Stimulated activated CD4-positive, alpha-beta T cell treated with anti-CD3 and anti-CD28 coated beads, TNF-alpha, amount 100 ng/mL, for 48 hours (primary cell): ENCODE measurements at regions not wholly inside any gene's neighbourhood (a gene's known extent, or its start where the extent isn't known, plus 50 kb on each side); places are given as distances from the start of the nearest gene placed in this dataset.
"Not testable (repeated sequence)": the region's sequence is repeated elsewhere in the genome, so short reads cannot be mapped to it uniquely, and the experiment has no call there.

Experiments used
- DNase-seq, 3 donors: peaks; one replicate each; pipeline ENCODE4 v3.0.0-alpha.2; 2020; ENCODE audit warnings: low read depth in 3 of 3

DNA sequence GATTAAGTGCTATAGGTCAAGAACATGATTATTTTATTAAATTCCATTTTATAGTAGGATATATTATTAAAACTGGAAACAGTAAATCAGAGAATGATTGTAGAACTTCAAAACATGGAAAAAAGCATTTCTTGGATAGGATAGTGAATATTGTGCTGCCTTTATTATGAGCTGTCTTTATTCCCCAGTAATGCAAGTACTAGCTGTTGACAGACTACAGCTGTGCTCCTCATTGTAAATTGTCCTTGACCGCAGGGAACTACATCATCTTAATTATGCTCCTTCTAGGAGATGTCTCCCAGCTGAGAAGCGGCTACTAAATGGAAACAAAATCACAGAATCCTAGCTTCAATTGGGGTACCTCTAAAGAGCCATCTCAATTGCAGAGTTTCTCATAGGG, 1457.2 kb upstream of the PCDH7 start:
- DNase-seq = no peak

DNA sequence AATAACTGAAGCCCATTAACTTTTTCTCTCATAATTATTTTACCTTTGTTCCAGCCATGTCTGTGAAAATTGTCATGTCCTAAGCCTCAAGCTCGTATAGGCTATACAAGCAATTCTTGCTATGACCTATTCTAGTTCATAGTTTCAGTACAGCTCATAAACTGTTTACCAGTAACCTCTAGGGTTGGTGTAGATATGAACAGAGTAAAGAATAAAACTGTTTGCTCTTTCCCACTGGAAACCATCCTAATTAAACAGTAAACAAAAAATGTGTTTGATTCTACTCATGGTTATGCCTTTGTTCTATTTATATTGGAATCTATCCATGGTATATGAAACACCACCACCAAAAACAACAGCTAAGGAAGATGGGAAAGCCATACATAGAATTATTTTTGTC, 1444.0 kb upstream of the PCDH7 start:
- DNase-seq = no peak

DNA sequence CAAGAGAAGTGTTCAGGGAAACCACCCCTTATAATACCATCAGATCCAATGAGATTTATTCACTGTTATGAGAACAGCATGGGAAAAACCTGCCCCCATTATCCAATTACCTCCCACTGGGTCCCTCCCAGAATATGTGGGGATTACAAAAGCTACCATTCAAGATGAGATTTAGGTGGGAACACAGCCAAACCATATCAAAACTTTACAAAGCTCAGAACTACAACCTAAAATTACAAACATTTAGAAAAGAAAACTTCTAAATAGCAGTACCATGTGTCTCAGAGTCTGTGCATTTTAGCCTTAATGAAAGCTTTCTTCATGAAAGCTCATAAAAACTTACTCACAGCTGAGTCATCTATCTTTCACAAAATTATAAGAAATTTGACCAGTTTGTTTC, 1442.8 kb upstream of the PCDH7 start:
- no peak for DNase-seq

DNA sequence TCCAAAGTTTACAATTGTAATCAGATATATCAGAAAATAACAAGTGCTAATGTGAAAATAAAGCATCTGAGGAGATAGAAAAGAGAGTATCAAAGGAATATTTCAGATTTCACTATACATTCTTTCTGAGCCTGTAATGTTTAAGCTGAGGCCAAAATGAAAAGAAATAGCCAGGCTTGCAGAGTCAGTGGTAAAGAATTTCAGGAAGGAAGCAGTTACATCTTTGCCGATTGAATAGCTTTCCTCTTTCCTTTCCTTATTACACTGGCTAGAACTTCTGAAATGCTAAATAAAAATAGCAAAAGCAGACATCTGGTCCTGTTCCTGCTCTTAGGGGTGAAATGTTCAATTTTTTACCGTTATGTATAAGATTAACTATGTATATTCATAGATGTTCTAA, 1441.6 kb upstream of the PCDH7 start:
- DNase-seq = no peak

DNA sequence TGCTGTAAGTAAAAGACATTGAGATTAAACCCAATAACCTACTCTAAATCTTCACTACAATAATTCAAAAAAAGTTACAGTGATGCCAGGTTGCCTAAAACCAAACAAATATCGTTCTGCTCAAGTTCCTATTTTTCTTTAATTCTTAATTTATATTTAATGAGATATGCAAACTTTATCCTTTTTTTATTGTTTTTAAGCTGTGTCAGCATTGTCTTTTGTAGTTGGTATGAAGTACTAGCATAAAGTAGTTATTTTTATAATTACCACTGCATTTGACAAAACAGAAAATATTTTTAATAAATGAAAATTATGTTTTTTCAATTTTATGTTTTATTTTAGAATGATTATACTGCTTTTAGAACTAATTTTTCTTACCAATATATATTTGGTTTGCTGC, 1431.1 kb upstream of the PCDH7 start:
- DNase-seq = no peak

DNA sequence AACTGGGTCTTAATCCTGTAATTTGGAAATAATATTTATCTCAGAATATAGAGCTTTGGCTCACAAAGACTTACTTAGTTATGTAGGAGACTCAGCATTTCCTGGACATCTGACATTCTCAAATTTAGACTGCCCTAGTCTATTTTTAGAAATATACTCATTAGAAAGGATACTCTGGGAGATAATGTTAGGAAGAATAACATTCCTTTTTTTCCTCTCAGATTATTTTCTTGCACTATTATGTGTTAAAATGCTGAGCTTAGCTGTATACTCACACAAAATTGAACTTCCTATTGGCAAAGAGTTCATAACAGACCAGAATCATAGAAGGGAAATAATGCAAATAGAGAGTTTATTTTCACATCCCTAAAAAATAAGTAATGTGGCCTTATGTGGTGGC, 1424.9 kb upstream of the PCDH7 start:
- DNase-seq = no peak

DNA sequence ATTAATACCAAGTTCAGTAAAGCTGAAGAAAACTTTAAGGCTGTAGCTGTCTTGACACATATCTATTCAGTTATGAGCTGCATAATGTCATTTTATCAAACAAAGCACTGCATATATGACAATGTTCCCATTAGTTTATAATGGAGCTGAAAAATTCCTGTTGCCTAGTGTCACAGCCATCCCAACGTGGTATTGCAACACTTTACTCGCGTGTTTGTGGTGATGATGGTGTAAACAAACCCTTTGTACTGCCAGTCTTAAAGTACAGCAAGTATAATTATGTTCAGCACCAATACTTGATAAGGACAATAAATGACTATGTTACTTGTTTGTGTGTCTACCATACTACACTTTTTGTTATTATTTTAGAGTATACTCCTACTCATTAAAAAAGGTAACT, 1415.6 kb upstream of the PCDH7 start:
- DNase-seq = no peak

DNA sequence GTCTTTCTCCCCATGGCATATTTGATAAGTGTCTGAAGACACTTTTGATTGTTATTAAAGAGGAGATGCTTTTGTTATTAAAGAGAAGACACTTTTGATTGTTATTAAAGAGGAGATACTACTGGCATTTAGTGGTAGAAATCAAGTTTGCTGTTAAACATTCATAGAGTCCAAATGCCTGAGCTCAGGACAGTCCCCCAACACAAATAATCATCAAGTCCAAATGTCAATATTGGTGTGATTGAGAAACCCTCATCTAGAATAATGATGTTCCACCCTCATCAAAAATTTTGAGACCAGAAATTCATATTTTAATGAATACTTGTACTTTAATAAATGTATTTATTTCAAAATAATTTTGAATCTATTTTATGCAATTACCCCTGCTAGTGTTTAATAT, 1412.9 kb upstream of the PCDH7 start:
- DNase-seq = no peak

DNA sequence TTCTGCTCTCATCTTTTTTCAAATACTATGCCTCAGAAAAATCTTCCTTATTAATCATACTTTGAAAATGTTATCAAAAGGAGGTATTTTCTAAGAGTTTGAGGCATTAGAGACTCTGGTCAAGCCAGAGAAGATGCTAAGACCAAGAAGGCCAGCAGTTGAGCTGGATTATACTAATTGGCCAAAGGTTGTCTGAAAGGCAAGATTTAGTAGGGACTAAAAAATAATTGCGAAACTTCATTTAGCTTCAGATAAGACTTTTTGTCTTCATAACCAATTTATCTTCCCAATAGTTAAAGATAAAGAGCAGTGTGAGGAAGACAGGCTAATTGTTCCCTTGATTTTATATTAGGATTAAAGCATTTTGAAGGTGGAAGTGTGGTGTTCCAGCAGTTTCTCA, 1412.4 kb upstream of the PCDH7 start:
- no peak for DNase-seq

DNA sequence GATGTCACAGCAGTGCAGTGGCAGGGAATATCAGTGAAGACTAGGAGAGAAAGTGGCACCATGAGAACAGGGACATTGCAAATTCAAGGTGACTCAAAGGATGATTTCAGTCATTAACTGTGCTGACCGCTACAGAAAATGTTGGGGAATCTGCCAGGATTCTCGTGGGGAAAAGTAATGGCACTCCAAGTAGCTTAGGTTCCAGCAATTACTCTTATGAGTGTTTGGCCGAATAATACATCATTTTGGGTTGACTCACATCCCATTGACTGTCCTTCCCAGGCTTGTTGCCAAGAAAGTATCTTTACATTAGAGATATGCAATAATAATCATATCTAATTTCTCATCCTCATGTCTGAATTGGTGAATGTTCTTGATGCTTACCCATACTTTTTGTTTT, 1411.1 kb upstream of the PCDH7 start:
- DNase-seq = no peak

DNA sequence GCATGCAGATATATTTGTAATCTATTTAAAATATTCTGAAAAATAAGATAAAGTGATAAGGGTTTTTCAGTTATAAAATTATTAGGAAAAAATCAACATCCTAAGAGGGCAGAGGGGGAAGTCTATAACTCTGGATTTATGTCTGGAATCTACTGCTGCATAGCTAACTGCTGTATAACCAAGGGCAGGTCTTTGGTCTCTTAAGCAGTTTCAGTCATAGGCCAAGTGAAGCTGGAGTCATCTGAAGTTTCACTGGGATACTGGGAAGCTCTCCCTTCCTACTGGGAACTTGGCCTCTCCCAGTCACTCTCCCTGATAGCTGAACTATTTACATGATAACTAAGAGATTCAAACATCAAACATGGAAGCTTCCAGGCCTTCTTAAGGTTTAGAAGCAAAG, 1409.9 kb upstream of the PCDH7 start:
- DNase-seq = no peak

DNA sequence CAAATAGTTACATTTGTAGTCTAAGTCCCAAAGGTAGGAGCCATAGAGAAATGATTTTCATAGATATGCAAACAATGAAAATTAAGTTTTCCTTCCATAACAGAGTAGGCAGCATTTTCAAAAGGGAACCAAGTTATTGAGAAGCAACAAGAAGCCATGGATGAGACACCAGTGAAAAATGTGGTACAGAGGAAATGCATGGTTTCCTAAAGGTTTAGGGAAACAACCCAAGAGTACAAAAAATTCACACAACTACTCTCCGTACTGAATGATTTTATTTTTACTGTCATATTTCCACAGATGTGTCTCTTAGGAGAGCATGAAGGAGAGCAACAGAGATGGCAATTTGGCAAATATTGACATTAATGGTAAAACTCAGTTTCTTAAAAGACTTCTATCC, 1408.9 kb upstream of the PCDH7 start:
- DNase-seq = no peak

DNA sequence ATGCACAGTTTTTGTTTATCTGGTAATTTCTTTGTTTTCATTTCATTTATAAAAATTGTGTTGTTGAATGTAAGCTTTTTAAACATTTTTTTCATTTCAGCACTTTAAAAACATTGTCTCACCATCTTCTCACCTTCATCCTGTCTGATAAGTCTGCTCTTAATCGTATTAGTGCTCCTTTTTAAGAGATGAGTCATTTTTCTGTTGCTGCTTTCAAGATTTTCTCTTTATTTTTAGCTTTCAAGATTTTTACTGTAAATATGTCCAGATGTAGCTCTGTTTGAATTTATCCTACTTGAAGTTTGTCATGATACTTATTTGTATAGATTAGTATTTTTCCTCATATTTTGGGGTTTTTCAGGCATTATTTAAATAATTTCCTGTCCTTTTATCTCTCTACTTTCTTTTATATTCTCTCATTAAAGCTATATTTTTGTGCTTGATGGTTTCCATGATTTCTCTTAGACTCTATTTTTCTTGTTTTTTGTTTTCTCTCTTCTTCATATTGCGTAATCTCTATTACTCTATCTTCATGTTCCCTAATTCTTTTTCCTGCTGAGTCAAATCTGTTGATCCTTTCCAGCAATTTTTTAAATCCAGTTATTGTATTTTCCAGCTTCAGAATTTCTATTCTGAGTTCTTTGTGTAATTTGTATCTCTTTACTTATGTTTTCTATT, 1400.4 kb upstream of the PCDH7 start:
- no peak for DNase-seq

DNA sequence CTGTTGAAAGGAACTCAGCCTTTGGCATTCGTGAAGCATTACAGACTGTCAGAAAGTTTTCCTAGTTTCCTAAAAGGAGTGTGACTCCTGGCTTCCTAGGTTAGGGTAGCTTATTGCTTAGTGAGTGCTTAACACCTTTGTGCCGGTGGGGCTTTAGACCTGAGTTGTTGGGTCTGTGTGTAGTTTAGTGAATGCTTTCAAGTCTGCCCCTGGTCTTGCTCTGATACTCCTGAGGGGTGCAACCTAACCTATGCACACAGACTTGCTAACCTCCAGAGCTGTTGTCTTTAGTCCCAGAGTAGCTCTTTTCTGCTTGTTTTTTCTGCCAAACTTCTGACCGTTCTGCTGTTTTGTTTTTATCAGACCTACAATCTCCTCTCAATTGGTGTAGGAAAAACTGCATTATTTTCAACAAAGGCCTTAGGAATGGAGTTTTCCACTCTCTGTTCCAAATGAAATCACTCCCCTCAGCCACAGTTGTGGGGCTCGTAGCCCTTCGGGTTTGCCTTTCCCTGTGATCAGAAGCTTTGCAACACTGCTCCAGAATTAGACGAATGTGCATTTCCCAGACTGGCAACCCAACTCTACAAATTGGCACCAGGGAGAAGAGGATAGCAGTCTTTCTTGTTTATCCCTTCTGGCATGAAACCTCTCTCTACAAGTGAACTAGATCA, 1399.1 kb upstream of the PCDH7 start:
- DNase-seq = no peak

DNA sequence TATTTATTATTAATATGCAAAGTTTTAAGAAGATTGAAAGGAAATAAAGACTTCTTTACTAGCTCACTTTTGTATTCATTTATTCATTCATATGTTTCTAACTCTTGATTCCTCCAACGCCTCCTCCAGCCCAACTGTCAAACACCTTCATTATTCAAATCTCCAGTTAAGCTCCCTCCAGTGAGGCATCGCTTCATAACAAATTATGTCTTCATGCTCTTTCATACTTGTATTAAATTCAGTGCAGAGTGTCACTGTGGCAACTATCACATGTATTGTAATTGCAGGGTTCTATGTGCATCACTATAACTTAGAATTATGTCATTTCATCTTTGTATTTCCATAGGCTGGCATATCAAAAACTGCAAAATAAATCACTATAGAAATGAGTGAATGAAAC, 1394.2 kb upstream of the PCDH7 start:
- DNase-seq = no peak

DNA sequence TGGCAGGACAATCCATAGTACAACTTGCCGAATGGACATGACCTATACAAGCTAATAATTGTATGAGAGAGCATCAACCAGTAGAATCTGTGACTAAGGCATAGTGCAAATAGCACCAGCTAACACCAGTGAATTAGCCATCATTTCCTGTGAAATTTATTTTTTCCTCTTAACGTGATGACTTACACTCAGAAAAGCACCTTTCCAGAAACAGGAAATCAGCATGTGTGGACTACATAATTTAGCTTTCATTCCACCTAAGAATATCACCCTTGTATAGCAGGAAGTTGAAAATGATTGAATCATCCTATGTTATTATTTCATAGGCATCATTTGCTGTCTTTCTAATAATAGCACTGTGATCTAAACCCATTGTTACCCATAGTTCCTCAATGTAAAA, 1393.4 kb upstream of the PCDH7 start:
- no peak for DNase-seq

DNA sequence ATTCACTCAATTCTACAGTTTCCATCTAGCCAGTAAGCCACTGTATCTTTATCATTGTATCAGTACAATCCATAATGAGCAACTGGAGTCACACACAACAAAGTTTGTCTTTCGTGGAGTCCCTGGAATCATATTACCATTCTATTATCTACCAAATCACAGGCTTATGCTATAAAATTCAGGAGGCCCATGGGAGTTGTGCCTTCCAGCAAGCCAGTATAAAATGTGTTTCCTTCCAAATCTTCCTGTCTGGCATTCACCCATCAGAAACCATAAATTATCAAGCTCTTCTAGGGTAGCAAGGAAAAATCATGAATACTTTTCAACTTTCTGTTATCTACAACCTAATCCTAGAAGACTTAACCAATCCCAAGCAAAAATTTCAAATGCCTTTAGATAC, 1383.3 kb upstream of the PCDH7 start:
- DNase-seq = no peak

DNA sequence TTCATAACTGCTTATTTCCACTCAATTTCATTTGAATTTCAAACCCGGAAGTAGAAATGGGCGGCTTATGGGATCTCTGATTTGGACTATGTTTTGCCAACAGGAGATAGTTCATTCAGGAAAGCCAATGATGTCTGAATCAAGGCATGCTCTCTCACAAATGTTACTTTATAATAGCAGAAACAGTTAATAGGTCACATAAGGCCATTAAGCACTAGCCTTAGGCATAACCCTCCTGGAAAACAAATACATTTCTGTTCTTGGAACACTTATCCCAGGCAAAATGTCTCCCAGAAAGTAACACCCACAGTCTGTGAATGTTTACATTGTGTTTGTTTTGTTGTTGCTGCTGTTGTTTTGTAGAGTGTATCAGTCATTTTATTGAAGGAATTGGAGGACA, 1347.2 kb upstream of the PCDH7 start:
- DNase-seq = no peak

DNA sequence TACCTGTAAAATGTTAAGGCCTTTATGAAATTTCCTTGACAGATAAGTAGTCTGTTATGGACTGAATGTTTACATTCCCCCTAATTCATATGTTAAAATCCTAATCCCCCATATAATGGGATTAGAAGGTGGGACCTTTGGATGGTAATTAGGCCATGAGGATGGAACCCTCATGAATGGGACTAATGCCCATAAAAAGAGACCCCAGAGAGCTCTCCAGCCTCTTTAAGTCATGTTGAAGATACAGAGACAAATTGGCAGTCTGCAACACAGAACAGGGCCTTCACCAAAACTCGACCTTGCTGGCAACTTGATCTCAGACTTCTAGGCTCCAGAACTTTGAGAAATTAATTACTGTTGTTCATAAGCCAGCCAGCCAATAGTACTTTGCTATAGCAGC, 1344.5 kb upstream of the PCDH7 start:
- DNase-seq = no peak

DNA sequence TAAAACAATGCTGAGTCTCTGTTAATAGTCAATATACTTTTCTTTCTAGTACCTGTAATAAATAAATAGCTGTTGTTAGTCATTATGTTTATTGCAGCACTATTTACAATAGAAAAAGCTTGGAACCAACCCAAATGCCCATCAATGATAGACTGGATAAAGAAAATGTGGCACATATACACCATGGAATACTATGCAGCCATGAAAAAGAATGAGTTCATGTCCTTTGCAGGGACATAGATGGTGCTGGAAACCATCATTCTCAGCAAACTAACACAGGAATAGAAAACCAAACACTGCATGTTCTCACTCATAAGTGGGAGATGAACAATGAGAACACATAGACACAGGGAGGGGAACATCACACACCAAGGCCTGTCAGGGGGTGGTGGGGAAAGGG, 1341.9 kb upstream of the PCDH7 start:
- not testable (repeated sequence) for DNase-seq

DNA sequence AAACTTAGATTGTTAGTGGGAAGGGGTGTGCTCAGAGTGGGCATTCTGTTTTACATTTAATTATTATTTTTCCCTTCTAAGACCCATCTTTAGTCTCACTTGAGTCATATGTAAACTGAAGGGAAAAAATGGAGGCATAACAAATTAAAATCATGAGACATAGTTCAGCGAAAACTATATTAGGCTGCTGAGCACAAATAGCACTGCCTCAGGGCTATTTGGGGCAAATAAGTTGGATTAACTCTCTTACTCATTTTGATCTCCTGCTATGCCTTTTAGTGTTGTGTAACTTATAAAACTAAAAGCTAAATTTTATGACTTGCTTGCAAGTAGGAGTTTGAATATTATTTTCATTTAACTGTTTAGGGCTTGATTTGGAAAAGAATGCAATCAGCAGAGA, 1329.2 kb upstream of the PCDH7 start:
- DNase-seq = no peak

DNA sequence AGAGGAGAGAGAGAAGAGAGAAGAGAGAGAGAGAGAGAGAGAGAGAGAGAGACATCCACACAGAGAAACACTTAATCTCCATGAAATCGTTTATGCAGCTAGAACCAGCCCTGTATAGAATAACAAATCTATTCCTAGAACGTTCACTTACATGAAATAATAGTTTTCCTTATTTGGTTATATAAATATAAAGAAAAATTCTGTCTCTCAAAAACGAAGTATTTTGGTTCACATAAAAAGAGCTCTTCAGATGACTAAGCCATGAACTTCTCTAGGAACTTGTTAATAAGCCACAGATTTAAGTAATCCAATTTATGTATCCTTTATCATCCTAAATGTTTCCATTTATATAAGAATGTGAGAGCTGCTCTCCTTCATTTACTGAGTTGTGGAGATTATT, 1315.1 kb upstream of the PCDH7 start:
- no peak for DNase-seq

DNA sequence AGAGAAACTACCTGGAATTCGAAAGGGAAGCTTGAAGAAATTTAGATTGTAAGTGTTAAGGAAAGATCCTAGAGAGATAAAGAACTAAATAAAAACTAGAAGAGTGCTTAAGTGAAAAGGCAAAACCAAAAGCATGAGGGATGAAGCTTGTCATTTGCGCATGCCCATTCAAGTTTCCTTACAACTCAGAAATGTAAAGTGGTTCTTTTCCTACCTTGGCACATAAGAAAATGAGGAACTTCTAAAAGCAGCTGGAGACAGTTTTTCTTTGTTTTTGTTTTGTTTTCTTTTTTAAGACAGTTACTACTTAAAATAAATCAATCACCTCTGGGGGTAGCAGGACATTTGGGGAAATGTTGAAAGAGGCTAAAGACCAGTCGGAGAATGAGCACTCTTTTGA, 1304.4 kb upstream of the PCDH7 start:
- no peak for DNase-seq
